GM18502 (cell line): ENCODE measurements at regions not wholly inside any gene's neighbourhood (a gene's known extent, or its start where the extent isn't known, plus 50 kb on each side); places are given as distances from the start of the nearest gene placed in this dataset.
A peak's percentile ranks its signal among the peaks of the same experiment; 100 is the strongest.

ENCODE experiments used
- ATAC-seq: cut with Tn5 transposase; IDR thresholded peaks from one replicate; pipeline ENCODE4 v1.9.1; 2021; ENCODE audit warnings: mild to moderate bottlenecking; ENCODE audit not compliant: unreplicated experiment, poor library complexity

- no peak for ATAC-seq
Measured at GRCh38 chr16:72247821-72248253, 75.9 kb upstream of the PMFBP1 start.

GRCh38 chr16:72246423-72246822 is 74.5 kb upstream of the PMFBP1 start:
- peak; percentile 90 for ATAC-seq

GRCh38 chr16:72244853-72245252 is 72.9 kb upstream of the PMFBP1 start:
- ATAC-seq, result no peak

- no peak for ATAC-seq
Measured at GRCh38 chr16:72243621-72244020, 71.7 kb upstream of the PMFBP1 start.

GRCh38 chr16:72242757-72243156 is 70.8 kb upstream of the PMFBP1 start:
- no peak for ATAC-seq

- ATAC-seq, result no peak
Measured at GRCh38 chr16:72241930-72242329, 70.0 kb upstream of the PMFBP1 start.

GRCh38 chr16:72241008-72241407 is 69.1 kb upstream of the PMFBP1 start:
- ATAC-seq, result no peak

GRCh38 chr16:72240466-72240865 is 68.5 kb upstream of the PMFBP1 start:
- ATAC-seq, result no peak

GRCh38 chr16:72236866-72237265 is 64.9 kb upstream of the PMFBP1 start:
- no peak for ATAC-seq

- ATAC-seq, result no peak
Measured at GRCh38 chr16:72234387-72234786, 62.4 kb upstream of the PMFBP1 start.

GRCh38 chr16:72228014-72228413 is 56.1 kb upstream of the PMFBP1 start:
- no peak for ATAC-seq

GRCh38 chr16:72226136-72226535 is 54.2 kb upstream of the PMFBP1 start:
- ATAC-seq, result no peak

- ATAC-seq, result no peak
Measured at GRCh38 chr16:72224260-72224768, 52.4 kb upstream of the PMFBP1 start.

GRCh38 chr16:72222503-72222902 is 50.5 kb upstream of the PMFBP1 start:
- ATAC-seq, result no peak
